Urinary bladder (tissue), 3 donors: ENCODE measurements at regions not wholly inside any gene's neighbourhood (a gene's known extent, or its start where the extent isn't known, plus 50 kb on each side); places are given as distances from the start of the nearest gene placed in this dataset.
"Not testable (repeated sequence)": the region's sequence is repeated elsewhere in the genome, so short reads cannot be mapped to it uniquely, and the experiment has no call there.

ENCODE experiments used
- DNase-seq: peaks from one replicate; pipeline ENCODE4 v3.0.0-alpha.2; 2015; ENCODE audit errors: extremely low spot score
- H3K27ac ChIP-seq: one replicate; pipeline ENCODE4 v1.5.1; 2013; ENCODE audit warnings: low read depth, mild to moderate bottlenecking, moderate library complexity
- H3K36me3 ChIP-seq: one replicate; pipeline ENCODE4 v1.6.1; 2013; ENCODE audit warnings: mild to moderate bottlenecking, moderate library complexity; ENCODE audit not compliant: insufficient read depth
- H3K4me1 ChIP-seq: one replicate; pipeline ENCODE4 v1.6.1; 2013; ENCODE audit warnings: mild to moderate bottlenecking, moderate library complexity; ENCODE audit not compliant: insufficient read depth
- H3K4me3 ChIP-seq: one replicate; pipeline ENCODE4 v1.5.1; 2013; ENCODE audit warnings: low read depth, low read length
- WGBS: extraction: QIAGEN DNeasy Blood & Tissue Kit; methylation state at CpG from one replicate; pipeline ENCODE4 v1.1.7; 2013; 5-methylcytosine and 5-hydroxymethylcytosine counted together
- donor health status: healthy with polysubstance abuse.
- donor health status: healthy.

DNA sequence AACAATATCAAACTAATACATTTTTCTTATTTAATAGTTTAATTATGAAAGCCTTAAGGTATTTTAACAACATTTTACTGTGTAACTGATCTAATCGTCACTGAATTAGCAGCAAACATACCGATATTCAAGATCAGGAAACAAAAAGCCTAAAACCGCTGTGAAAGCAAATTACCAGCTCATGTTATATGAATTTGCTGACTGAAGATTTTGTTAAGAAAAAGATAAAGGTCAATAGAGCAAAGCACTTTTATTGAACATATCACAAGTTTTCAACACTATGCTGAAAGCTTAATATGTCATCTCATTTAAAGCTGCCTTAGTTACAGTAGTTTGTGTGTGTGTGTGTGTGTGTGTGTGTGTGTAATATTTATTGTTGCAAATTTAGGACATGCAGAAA, 1634.9 kb upstream of the NUDT12 start:
- 86% methylated on average over 3 of the region's 3 CpGs for WGBS
- no peak overlapping the region for H3K4me3 ChIP-seq
- H3K27ac ChIP-seq, result no peak overlapping the region
- no peaks in the 10 kb centered on the region for H3K4me1 ChIP-seq
- no peak for DNase-seq
- no peaks in the 10 kb centered on the region for H3K36me3 ChIP-seq

- Histone ChIP-seq H3K36me3 (no peaks in the 10 kb centered on the region), H3K27ac (no peak overlapping the region), H3K4me3 (no peak overlapping the region), H3K4me1 (no peaks in the 10 kb centered on the region)
- no peak for DNase-seq
Measured at GRCh38 chr5:105195765-105196164, 1633.2 kb upstream of the NUDT12 start.

DNA sequence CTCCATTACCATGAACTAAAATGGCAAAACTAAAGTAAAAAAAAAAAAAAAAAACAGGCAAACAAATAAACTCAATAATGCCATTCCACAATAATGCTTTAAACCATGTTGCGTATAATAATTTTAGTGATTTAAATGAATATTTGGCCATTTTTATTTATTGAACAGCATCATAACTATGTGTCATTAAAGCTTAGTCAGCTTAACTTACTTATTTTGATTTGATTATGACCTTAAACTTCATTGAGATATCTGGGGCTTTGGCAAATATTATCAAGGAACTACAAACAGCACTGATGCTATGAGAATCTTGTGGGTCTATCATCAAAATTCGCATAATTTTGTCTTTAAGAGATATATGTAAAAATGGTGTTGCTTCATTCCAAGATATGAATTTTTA, 1610.3 kb upstream of the NUDT12 start:
- Histone ChIP-seq H3K4me1 (no peaks in the 10 kb centered on the region), H3K4me3 (no peak overlapping the region), H3K36me3 (no peaks in the 10 kb centered on the region), H3K27ac (no peak overlapping the region)
- no peak for DNase-seq
- WGBS, result 97% methylated on average over 2 of the region's 2 CpGs

- H3K27ac ChIP-seq, result no peak overlapping the region
- DNase-seq, result no peak
- H3K36me3 ChIP-seq, result no peaks in the 10 kb centered on the region
- no peak overlapping the region for H3K4me3 ChIP-seq
- no peaks in the 10 kb centered on the region for H3K4me1 ChIP-seq
- 79% methylated on average over 1 of the region's 1 CpG for WGBS
Measured at GRCh38 chr5:105168806-105169205, 1606.2 kb upstream of the NUDT12 start.

DNA sequence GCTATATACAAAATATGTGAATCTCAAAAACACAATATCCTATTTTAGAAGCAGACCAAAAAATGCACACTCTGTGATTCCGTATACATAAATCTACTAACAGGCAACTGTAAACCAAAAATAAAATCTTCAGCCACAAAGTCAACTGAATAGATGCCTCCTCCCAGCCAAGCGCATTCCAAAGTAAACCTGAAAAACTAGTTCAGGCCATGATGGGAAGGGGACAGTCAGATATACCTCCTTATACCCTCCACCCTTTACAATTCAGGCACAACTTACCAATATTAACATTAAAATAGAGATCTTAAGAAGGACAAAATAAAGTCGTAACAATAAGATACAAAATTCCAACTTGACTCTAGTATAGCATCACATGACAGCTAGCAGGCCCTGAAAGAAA, 1604.5 kb upstream of the NUDT12 start:
- H3K4me3 ChIP-seq, result no peak overlapping the region
- no peaks in the 10 kb centered on the region for H3K4me1 ChIP-seq
- H3K27ac ChIP-seq, result no peak overlapping the region
- no peak for DNase-seq
- 96% methylated on average over 3 of the region's 3 CpGs for WGBS
- no peaks in the 10 kb centered on the region for H3K36me3 ChIP-seq

GRCh38 chr5:105163547-105163946, 1601.0 kb upstream of the NUDT12 start:
- Histone ChIP-seq H3K4me3 (no peak overlapping the region), H3K4me1 (no peaks in the 10 kb centered on the region), H3K36me3 (no peaks in the 10 kb centered on the region), H3K27ac (no peak overlapping the region)
- DNase-seq, result no peak

DNA sequence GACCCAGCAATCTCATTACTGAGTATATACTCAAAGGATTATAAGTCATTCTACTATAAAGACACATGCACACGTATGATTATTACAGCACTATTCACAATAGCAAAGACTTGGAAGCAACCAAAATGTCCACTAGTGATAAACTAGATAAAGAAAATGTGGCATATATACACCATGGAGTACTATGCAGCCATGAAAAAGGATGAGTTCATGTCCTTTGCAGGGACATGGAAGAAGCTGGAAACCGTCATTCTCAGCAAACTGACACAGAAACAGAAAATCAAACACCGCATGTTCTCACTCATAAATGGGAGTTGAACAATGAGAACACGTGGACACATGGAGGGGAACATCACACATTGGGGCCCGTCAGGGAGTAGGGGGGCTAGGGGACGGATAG, 1600.0 kb upstream of the NUDT12 start:
- WGBS, result 95% methylated on average over 6 of the region's 6 CpGs
- not testable (repeated sequence) for H3K4me1 ChIP-seq, DNase-seq, H3K4me3 ChIP-seq, H3K36me3 ChIP-seq, H3K27ac ChIP-seq

- WGBS, result 54% methylated on average over 4 of the region's 4 CpGs
- no peaks in the 10 kb centered on the region for H3K4me1 ChIP-seq
- no peak for DNase-seq
- H3K4me3 ChIP-seq, result no peak overlapping the region
- H3K36me3 ChIP-seq, result no peaks in the 10 kb centered on the region
- no peak overlapping the region for H3K27ac ChIP-seq
Measured at GRCh38 chr5:105158526-105158925, 1595.9 kb upstream of the NUDT12 start.

DNA sequence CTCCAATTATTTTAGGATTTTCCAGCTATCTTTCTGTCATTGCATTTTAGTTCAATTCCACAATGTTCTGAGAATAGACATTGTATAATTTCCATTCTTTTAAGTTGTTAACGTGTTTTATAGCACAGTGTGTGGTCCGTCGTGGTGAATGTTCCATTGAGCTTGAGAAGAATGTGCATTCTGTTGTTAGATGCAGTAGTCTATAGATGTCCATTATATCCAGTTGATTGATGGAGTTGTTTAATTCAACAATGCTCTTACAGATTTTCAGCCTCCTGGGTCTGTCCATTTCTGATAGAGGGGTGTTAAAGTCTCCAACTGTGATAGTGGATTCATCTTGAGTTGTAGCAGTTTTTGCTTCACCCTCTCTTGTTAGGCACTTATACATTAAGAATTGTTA, 1587.7 kb upstream of the NUDT12 start:
- Histone ChIP-seq H3K4me1 (no peaks in the 10 kb centered on the region), H3K4me3 (no peak overlapping the region), H3K27ac (no peak overlapping the region), H3K36me3 (no peaks in the 10 kb centered on the region)
- 80% methylated on average over 3 of the region's 3 CpGs for WGBS
- no peak for DNase-seq

- WGBS, result 38% methylated on average over 2 of the region's 2 CpGs
- DNase-seq, result no peak
- no peak overlapping the region for H3K27ac ChIP-seq
- no peaks in the 10 kb centered on the region for H3K4me1 ChIP-seq
- no peak overlapping the region for H3K4me3 ChIP-seq
- H3K36me3 ChIP-seq, result no peaks in the 10 kb centered on the region
Measured at GRCh38 chr5:105146867-105147266, 1584.3 kb upstream of the NUDT12 start.

DNA sequence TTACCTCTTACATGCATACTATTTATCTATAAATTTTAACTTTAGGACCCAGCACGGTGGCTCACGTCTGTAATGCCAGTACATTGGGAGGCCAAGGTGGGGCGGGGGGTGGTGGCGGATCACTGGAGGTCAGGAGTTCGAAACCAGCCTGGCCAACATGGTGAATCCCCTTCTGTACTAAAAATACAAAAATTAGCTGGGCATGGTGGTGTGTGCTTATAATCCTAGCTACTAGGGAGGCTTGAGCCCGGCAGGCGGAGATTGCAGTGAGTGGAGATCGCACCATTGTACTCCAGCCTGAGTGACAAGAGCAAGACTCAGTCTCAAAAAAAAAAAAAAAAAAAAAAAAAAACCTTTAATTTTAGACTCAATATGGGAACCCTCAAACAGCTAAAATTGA, 1582.6 kb upstream of the NUDT12 start:
- no peaks in the 10 kb centered on the region for H3K4me1 ChIP-seq
- 96% methylated on average over 8 of the region's 8 CpGs for WGBS
- no peak overlapping the region for H3K27ac ChIP-seq
- H3K36me3 ChIP-seq, result no peaks in the 10 kb centered on the region
- DNase-seq, result no peak
- H3K4me3 ChIP-seq, result no peak overlapping the region

DNA sequence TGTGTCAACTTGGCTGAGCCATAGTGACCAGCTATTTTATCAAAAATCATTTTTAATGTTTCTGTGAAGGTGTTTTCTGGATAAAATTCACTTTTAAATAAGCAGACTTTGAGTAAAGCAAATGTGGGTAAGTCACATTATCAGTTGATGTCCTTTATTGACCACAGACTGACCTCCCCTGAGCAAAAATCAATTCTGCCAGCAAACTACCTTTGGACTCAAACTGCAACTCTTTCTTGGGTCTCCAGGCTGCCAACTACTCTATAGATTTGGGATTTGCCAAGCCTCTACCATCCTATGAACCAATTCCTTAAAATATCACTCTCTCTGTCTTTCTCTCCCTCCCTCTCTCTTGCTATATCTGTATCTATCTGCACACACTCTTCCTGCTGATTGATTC, 1571.7 kb upstream of the NUDT12 start:
- Histone ChIP-seq H3K27ac (no peak overlapping the region), H3K36me3 (no peaks in the 10 kb centered on the region), H3K4me3 (no peak overlapping the region), H3K4me1 (no peaks in the 10 kb centered on the region)
- DNase-seq, result no peak

GRCh38 chr5:105133087-105133486, 1570.5 kb upstream of the NUDT12 start:
- 90% methylated on average over 3 of the region's 3 CpGs for WGBS
- Histone ChIP-seq H3K4me3 (no peak overlapping the region), H3K27ac (no peak overlapping the region), H3K36me3 (no peaks in the 10 kb centered on the region), H3K4me1 (no peaks in the 10 kb centered on the region)
- no peak for DNase-seq

- DNase-seq, result no peak
- Histone ChIP-seq H3K4me3 (no peak overlapping the region), H3K27ac (no peak overlapping the region), H3K4me1 (no peaks in the 10 kb centered on the region), H3K36me3 (no peaks in the 10 kb centered on the region)
- 56% methylated on average over 1 of the region's 1 CpG for WGBS
Measured at GRCh38 chr5:105132581-105132980, 1570.0 kb upstream of the NUDT12 start.

DNA sequence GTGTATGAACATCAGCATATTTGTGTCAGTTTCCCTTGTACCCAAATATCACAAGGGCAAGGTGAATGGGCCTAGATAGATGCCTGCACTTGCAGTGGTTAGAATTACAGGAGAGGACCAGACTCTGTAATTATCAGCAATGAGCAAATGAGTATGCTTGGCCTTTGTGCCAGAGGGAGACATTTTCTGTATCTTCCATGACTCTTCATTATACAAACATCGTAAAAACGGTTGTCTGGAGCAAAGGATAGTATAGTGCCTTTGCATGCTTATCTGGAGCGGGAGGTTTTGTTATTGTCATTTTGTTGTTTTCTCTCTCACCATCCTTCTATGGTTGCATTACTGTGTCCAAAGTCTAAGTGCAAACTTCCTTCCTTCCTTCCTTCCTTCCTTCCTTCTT, 1568.5 kb upstream of the NUDT12 start:
- H3K4me1 ChIP-seq, result no peaks in the 10 kb centered on the region

More for the DNA sequence above, 1568.5 kb upstream of the NUDT12 start:
- DNase-seq, result no peak
- no peak overlapping the region for H3K27ac ChIP-seq
- no peak overlapping the region for H3K4me3 ChIP-seq
- H3K36me3 ChIP-seq, result no peaks in the 10 kb centered on the region
- WGBS, result 89% methylated on average over 3 of the region's 3 CpGs
